NCI-H2171 treated with DMSO at 0.1 percent for 48 hours (cell line): ENCODE measurements at regions not wholly inside any gene's neighbourhood (a gene's known extent, or its start where the extent isn't known, plus 50 kb on each side); places are given as distances from the start of the nearest gene placed in this dataset.
A peak's percentile ranks its signal among the peaks of the same experiment; 100 is the strongest.
"Not testable (repeated sequence)": the region's sequence is repeated elsewhere in the genome, so short reads cannot be mapped to it uniquely, and the experiment has no call there.

ENCODE experiments used
- DNase-seq: peaks from one replicate; lab custom pipeline; 2025; lab: John Stamatoyannopoulos, UW

GRCh38 chr9:104195142-104195541, 101.0 kb downstream of the SMC2 start:
- DNase-seq, result not testable (repeated sequence)

GRCh38 chr9:104200456-104200994, 106.4 kb downstream of the SMC2 start:
- no peak for DNase-seq

GRCh38 chr9:104206766-104207165, 112.7 kb downstream of the SMC2 start:
- DNase-seq, result peak; percentile 24

- no peak for DNase-seq
Observed at GRCh38 chr9:104209387-104209786, 115.3 kb downstream of the SMC2 start.

- DNase-seq, result no peak
Observed at GRCh38 chr9:104227108-104227507, 133.0 kb downstream of the SMC2 start.

GRCh38 chr9:104232781-104233341, 138.8 kb downstream of the SMC2 start:
- no peak for DNase-seq

GRCh38 chr9:104233366-104233765, 139.3 kb downstream of the SMC2 start:
- no peak for DNase-seq

- not testable (repeated sequence) for DNase-seq
Observed at GRCh38 chr9:104234632-104235337, 140.7 kb downstream of the SMC2 start.

GRCh38 chr9:104235347-104236120, 141.4 kb downstream of the SMC2 start:
- DNase-seq, result not testable (repeated sequence)

- no peak for DNase-seq
Observed at GRCh38 chr9:104238668-104239067, 144.6 kb downstream of the SMC2 start.

GRCh38 chr9:104240890-104241289, 146.8 kb downstream of the SMC2 start:
- no peak for DNase-seq

GRCh38 chr9:104245925-104246324, 151.8 kb downstream of the SMC2 start:
- no peak for DNase-seq

- DNase-seq, result no peak
Observed at GRCh38 chr9:104247899-104248460, 153.9 kb downstream of the SMC2 start.

GRCh38 chr9:104256031-104256695, 162.1 kb downstream of the SMC2 start:
- peak; percentile 47 for DNase-seq

- DNase-seq, result no peak
Observed at GRCh38 chr9:104256696-104257062, 162.6 kb downstream of the SMC2 start.

GRCh38 chr9:104258296-104259011, 164.3 kb downstream of the SMC2 start:
- DNase-seq, result no peak

GRCh38 chr9:104260004-104260403, 165.9 kb downstream of the SMC2 start:
- DNase-seq, result no peak

GRCh38 chr9:104263942-104264341, 169.8 kb downstream of the SMC2 start:
- no peak for DNase-seq

- DNase-seq, result no peak
Observed at GRCh38 chr9:104264431-104264830, 170.3 kb downstream of the SMC2 start.

- no peak for DNase-seq
Observed at GRCh38 chr9:104269374-104269773, 175.3 kb downstream of the SMC2 start.
